ENCODE measurements at regions not wholly inside any gene's neighbourhood (a gene's known extent, or its start where the extent isn't known, plus 50 kb on each side); places are given as distances from the start of the nearest gene placed in this dataset.

DNA sequence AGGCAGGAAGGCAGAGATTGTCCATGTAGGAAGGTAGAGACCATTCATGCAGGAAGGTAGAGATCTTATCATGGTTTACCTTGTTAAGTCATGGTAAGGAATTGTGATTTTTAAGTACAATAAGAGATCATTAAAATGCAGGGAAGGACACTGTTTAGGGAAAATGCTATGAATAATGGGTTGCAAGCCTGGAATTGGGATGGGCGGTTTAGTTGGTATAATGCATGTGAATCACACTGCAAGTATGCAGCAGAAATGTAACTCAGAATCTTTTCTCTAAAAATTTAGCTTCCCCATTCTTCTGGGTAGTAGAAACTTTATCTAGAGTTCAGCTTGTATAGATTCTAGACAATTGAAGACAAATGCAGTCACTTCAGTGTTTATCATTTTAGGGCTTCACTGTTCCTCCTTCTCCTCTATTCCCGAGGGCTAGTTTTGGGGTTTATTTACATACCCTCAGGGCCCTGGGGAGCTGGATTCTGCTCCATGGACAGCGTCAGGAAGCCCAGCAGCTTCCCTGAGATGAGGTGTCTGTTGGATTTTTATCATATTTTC lies 212.0 kb downstream of the SREK1 start:
- Histone ChIP-seq H3K36me3 (ENCODE audit: control insufficient read depth, insufficient read depth, low read length) (no peaks in the 10 kb centered on the region), H3K4me3 (replicated peaks; ENCODE audit: low read depth, low read length) (no peak overlapping the region), H3K27me3 (replicated peaks; ENCODE audit: control insufficient read depth, insufficient read depth, low read length) (0 out of 2 replicates have a peak, but pooled peaks cover 3% of the 10 kb centered on the region)
- no peak for DNase-seq (ENCODE audit: extremely low read depth, insufficient read length)
- TF ChIP-seq, protein P1, sequence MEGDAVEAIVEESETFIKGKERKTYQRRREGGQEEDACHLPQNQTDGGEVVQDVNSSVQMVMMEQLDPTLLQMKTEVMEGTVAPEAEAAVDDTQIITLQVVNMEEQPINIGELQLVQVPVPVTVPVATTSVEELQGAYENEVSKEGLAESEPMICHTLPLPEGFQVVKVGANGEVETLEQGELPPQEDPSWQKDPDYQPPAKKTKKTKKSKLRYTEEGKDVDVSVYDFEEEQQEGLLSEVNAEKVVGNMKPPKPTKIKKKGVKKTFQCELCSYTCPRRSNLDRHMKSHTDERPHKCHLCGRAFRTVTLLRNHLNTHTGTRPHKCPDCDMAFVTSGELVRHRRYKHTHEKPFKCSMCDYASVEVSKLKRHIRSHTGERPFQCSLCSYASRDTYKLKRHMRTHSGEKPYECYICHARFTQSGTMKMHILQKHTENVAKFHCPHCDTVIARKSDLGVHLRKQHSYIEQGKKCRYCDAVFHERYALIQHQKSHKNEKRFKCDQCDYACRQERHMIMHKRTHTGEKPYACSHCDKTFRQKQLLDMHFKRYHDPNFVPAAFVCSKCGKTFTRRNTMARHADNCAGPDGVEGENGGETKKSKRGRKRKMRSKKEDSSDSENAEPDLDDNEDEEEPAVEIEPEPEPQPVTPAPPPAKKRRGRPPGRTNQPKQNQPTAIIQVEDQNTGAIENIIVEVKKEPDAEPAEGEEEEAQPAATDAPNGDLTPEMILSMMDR (IDR thresholded peaks at IDR 0.05; ENCODE audit: insufficient read depth, low read length, poor library complexity, severe bottlenecking): no peak

DNA sequence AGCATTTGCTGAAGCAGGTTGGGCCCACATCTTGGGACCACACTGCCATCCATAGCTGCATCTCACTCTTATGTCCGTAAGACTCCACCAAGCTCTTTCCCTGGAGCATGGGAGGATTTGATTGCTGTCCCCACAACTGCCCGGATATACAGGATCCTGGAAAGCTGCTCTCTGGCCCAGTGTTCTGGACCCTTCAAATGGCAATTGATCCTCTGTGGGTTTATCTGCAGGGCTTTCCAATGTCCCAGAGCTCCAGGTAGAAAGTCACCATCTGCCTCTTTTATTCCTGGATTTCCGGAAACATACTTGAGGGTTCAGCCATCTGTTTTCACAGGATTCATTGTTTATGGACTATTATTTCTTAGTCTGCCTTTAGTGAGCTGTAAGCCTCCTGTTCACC lies 214.6 kb downstream of the SREK1 start:
- no peak overlapping the region for H3K4me3 ChIP-seq (replicated peaks; ENCODE audit: low read depth, low read length)
- H3K27me3 ChIP-seq (replicated peaks; ENCODE audit: control insufficient read depth, insufficient read depth, low read length): 0 out of 2 replicates have a peak, but pooled peaks cover 3% of the 10 kb centered on the region
- no peaks in the 10 kb centered on the region for H3K36me3 ChIP-seq (ENCODE audit: control insufficient read depth, insufficient read depth, low read length)
- TF ChIP-seq, protein P1 (IDR thresholded peaks at IDR 0.05; ENCODE audit: insufficient read depth, low read length, poor library complexity, severe bottlenecking): no peak
- DNase-seq (ENCODE audit: extremely low read depth, insufficient read length): no peak

DNA sequence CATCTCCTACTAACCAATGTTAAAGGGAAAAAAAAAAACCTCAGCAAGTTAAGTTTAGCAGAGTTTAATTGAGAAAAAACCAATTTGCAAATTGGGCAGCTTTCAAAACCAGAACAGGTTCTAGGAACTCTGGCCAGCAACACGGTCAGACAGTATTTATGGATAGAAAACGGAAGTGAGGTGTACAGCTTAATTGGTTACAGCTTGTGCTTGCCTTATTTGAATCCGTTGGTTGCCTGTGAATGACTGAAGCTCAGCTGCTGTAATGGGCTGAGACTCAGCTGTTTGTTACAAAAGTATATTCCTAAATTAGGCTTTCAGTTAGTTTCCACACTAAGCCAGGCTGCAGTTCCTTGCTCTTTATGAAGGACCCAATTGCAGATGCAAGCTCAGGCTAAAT lies 217.0 kb downstream of the SREK1 start:
- TF ChIP-seq, protein P1 (IDR thresholded peaks at IDR 0.05; ENCODE audit: insufficient read depth, low read length, poor library complexity, severe bottlenecking): no peak
- Histone ChIP-seq H3K27me3 (replicated peaks; ENCODE audit: control insufficient read depth, insufficient read depth, low read length) (0 out of 2 replicates have a peak, but pooled peaks cover 2% of the 10 kb centered on the region), H3K36me3 (ENCODE audit: control insufficient read depth, insufficient read depth, low read length) (no peaks in the 10 kb centered on the region), H3K4me3 (replicated peaks; ENCODE audit: low read depth, low read length) (no peak overlapping the region)
- no peak for DNase-seq (ENCODE audit: extremely low read depth, insufficient read length)

DNA sequence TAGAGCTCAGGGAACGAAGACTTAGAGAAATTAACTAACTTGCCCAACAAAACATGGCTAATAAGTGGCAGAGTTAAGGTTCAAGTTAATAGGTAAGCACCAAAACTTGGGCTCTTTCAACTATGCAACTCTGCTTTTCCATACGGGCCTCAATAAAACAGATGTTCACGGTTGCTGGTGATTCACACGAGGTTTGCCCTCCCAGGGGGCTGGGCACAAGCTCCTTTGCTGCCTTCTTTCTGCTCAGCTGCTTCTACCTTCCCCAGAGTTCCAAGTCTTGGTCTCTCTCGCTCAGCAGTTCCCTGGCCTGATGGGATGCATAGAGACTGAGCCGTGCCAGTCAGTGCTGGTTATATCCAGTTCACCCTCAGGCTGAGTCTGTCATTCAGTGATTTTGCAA lies 217.9 kb downstream of the SREK1 start:
- Histone ChIP-seq H3K27me3 (replicated peaks; ENCODE audit: control insufficient read depth, insufficient read depth, low read length) (0 out of 2 replicates have a peak, but pooled peaks cover 2% of the 10 kb centered on the region), H3K36me3 (ENCODE audit: control insufficient read depth, insufficient read depth, low read length) (no peaks in the 10 kb centered on the region), H3K4me3 (replicated peaks; ENCODE audit: low read depth, low read length) (no peak overlapping the region)
- no peak for DNase-seq (ENCODE audit: extremely low read depth, insufficient read length)
- TF ChIP-seq, protein P1 (IDR thresholded peaks at IDR 0.05; ENCODE audit: insufficient read depth, low read length, poor library complexity, severe bottlenecking): no peak

DNA sequence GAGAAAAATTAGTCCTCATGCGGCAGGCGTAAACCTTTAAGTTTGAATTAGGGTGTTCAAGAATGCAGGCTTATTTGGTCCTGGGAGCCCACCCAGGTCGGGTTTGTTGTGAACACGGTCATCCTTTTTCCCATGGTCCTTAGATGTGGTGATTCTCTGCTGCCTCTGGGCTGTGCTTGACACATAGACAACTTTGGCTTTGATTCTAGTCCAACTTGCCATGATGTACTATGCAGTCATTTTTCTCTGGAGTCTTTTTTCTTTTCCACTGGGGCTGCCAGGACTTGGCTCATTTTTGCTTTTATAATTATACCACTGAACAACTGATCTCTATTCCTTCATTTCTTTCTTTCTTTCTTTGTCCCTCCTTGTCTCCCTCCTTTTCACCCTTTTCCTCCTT lies 218.6 kb downstream of the SREK1 start:
- TF ChIP-seq, protein P1 (IDR thresholded peaks at IDR 0.05; ENCODE audit: insufficient read depth, low read length, poor library complexity, severe bottlenecking): no peak
- no peak for DNase-seq (ENCODE audit: extremely low read depth, insufficient read length)
- Histone ChIP-seq H3K27me3 (replicated peaks; ENCODE audit: control insufficient read depth, insufficient read depth, low read length) (0 out of 2 replicates have a peak, but pooled peaks cover 2% of the 10 kb centered on the region), H3K36me3 (ENCODE audit: control insufficient read depth, insufficient read depth, low read length) (no peaks in the 10 kb centered on the region), H3K4me3 (replicated peaks; ENCODE audit: low read depth, low read length) (no peak overlapping the region)

DNA sequence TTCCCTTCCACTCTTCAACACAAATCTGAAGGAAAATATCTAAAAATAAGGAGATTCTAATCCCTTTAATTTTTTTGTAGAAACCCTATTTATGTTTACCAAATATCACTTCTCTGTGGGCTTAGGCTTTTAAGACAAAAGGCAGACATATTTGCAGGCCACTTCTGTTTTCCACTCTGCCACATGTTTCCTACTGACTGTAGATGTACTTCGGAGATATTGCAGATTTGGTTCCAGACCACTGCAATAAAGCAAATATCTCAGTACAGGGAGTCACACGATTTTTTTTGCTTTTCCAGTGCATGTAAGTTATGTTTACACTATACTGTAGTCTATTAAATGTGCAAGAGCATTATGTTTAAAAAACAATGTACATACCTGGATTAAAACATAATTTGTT lies 219.0 kb downstream of the SREK1 start:
- TF ChIP-seq, protein P1 (IDR thresholded peaks at IDR 0.05; ENCODE audit: insufficient read depth, low read length, poor library complexity, severe bottlenecking): no peak
- H3K4me3 ChIP-seq (replicated peaks; ENCODE audit: low read depth, low read length): no peak overlapping the region
- no peaks in the 10 kb centered on the region for H3K27me3 ChIP-seq (replicated peaks; ENCODE audit: control insufficient read depth, insufficient read depth, low read length)
- DNase-seq (ENCODE audit: extremely low read depth, insufficient read length): no peak
- no peaks in the 10 kb centered on the region for H3K36me3 ChIP-seq (ENCODE audit: control insufficient read depth, insufficient read depth, low read length)

Measured in GM06990 (cell line).